ENCODE measurements at regions not wholly inside any gene's neighbourhood (a gene's known extent, or its start where the extent isn't known, plus 50 kb on each side); places are given as distances from the start of the nearest gene placed in this dataset.

GRCh38 chr3:107950417-107950816 is 140.4 kb downstream of the CD47 start:
- Histone ChIP-seq H3K4me2 (no peak overlapping the region), H3K4me1 (ENCODE audit: low read depth, poor library complexity, severe bottlenecking) (peaks cover 30% of the 10 kb centered on the region), H4K20me1 (ENCODE audit: insufficient read depth) (no peaks in the 10 kb centered on the region), H3K27ac (no peak overlapping the region), H3K79me2 (ENCODE audit: insufficient read depth, low read depth) (no peaks in the 10 kb centered on the region), H3K27me3 (ENCODE audit: insufficient read depth, low read depth) (no peaks in the 10 kb centered on the region), H2AFZ (ENCODE audit: low read depth) (no peak overlapping the region), H3K9ac (no peak overlapping the region), H3K4me3 (IDR thresholded peaks at IDR 0.05; ENCODE audit: insufficient read depth, low read depth, low read length) (no peak overlapping the region), H3K36me3 (ENCODE audit: insufficient read depth) (no peaks in the 10 kb centered on the region)
- no peak for TF ChIP-seq CTCF (conservative IDR thresholded peaks at IDR 0.05; ENCODE audit: low read depth, low read length)

- no peak overlapping the region for H3K4me3 ChIP-seq (IDR thresholded peaks at IDR 0.05; ENCODE audit: insufficient read depth, low read depth, low read length)
- no peak overlapping the region for H3K4me2 ChIP-seq
- H3K9ac ChIP-seq: no peak overlapping the region
- peaks cover 21% of the 10 kb centered on the region for H3K4me1 ChIP-seq (ENCODE audit: low read depth, poor library complexity, severe bottlenecking)
- no peaks in the 10 kb centered on the region for H3K79me2 ChIP-seq (ENCODE audit: insufficient read depth, low read depth)
- no peaks in the 10 kb centered on the region for H3K36me3 ChIP-seq (ENCODE audit: insufficient read depth)
- no peaks in the 10 kb centered on the region for H3K27me3 ChIP-seq (ENCODE audit: insufficient read depth, low read depth)
- no peaks in the 10 kb centered on the region for H4K20me1 ChIP-seq (ENCODE audit: insufficient read depth)
- no peak for TF ChIP-seq CTCF (conservative IDR thresholded peaks at IDR 0.05; ENCODE audit: low read depth, low read length)
- no peak overlapping the region for H3K27ac ChIP-seq
- no peak overlapping the region for H2AFZ ChIP-seq (ENCODE audit: low read depth)
Observed at GRCh38 chr3:107949394-107949970, 141.3 kb downstream of the CD47 start.

DNA sequence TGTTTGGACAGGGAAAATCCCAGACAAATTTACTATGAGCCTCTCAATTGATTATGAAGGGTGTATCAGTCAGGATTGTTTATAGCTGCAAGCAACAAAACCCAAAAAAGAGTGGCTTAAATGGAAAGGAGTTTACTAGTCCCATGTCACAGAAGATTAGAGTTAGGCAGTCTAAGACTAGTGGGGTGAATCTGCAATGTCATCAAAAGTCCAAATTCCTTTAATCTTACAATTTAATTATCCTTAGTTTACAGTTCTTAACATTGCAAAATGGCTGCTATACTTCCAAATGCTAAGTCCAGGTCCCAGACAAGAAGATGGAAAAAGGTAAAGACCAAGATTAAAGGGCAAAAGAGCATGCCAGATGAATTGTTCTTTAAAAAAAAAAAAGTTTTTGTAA is 143.6 kb downstream of the CD47 start:
- H4K20me1 ChIP-seq (ENCODE audit: insufficient read depth): no peaks in the 10 kb centered on the region
- no peaks in the 10 kb centered on the region for H3K79me2 ChIP-seq (ENCODE audit: insufficient read depth, low read depth)
- TF ChIP-seq CTCF (conservative IDR thresholded peaks at IDR 0.05; ENCODE audit: low read depth, low read length): no peak
- no peak overlapping the region for H2AFZ ChIP-seq (ENCODE audit: low read depth)
- no peaks in the 10 kb centered on the region for H3K4me1 ChIP-seq (ENCODE audit: low read depth, poor library complexity, severe bottlenecking)
- no peaks in the 10 kb centered on the region for H3K27me3 ChIP-seq (ENCODE audit: insufficient read depth, low read depth)
- no peak overlapping the region for H3K4me2 ChIP-seq
- no peak overlapping the region for H3K9ac ChIP-seq
- no peak overlapping the region for H3K27ac ChIP-seq
- H3K36me3 ChIP-seq (ENCODE audit: insufficient read depth): no peaks in the 10 kb centered on the region
- no peak overlapping the region for H3K4me3 ChIP-seq (IDR thresholded peaks at IDR 0.05; ENCODE audit: insufficient read depth, low read depth, low read length)

DNA sequence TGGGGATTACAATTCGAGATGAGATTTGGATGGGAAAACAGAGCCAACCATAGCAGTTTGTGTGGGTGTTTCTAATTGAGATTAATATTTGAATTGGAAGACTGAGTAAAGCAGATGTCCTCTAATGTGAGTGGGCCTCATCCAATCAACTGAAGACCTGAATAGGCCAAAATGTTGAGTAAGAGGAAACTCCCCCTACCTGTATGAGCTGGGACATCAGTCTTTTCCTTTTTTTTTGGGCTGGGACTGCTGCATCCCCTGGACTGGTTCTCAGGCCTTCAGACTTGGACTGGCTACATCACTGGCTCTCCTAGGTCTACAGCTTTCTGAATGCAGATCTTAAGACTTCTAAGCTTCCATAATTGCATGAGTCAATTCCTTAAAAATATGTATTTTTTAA is 144.1 kb downstream of the CD47 start:
- Histone ChIP-seq H3K27me3 (ENCODE audit: insufficient read depth, low read depth) (no peaks in the 10 kb centered on the region), H3K4me2 (no peak overlapping the region), H3K36me3 (ENCODE audit: insufficient read depth) (no peaks in the 10 kb centered on the region), H3K27ac (no peak overlapping the region), H3K4me1 (ENCODE audit: low read depth, poor library complexity, severe bottlenecking) (no peaks in the 10 kb centered on the region), H3K4me3 (IDR thresholded peaks at IDR 0.05; ENCODE audit: insufficient read depth, low read depth, low read length) (no peak overlapping the region), H3K9ac (no peak overlapping the region), H4K20me1 (ENCODE audit: insufficient read depth) (no peaks in the 10 kb centered on the region), H3K79me2 (ENCODE audit: insufficient read depth, low read depth) (no peaks in the 10 kb centered on the region), H2AFZ (ENCODE audit: low read depth) (no peak overlapping the region)
- TF ChIP-seq CTCF (conservative IDR thresholded peaks at IDR 0.05; ENCODE audit: low read depth, low read length): no peak

Data from KMS-11 (cell line).